H1 (cell line): ENCODE measurements at regions not wholly inside any gene's neighbourhood (a gene's known extent, or its start where the extent isn't known, plus 50 kb on each side); places are given as distances from the start of the nearest gene placed in this dataset.
A peak's percentile ranks its signal among the peaks of the same experiment; 100 is the strongest.

Experiments
- CTCF ChIA-PET: fragments of 300-600 bp; sonication (Branson Sonifier 250); formaldehyde crosslinking; loops from one replicate; lab custom pipeline; 2021; ENCODE audit not compliant: partially characterized antibody; lab: Charles Lee
- POLR2A ChIA-PET: fragments of 300-600 bp; sonication (Branson Sonifier 250); formaldehyde crosslinking; loops from one replicate; lab custom pipeline; 2021; ENCODE audit warnings: inconsistent platforms; ENCODE audit not compliant: partially characterized antibody; lab: Charles Lee
- DNase-seq, 2 experiments: peaks; one replicate each; pipeline versions ENCODE4 v3.0.0 to v3.0.0-alpha.2; 2010 to 2022; ENCODE audit warnings: low spot score in 2 of 2, low read depth in 1 of 2, mixed read lengths in 1 of 2
- FAIRE-seq: peaks from 2 replicates; lab custom pipeline; 2011; peaks lifted over from hg19 to GRCh38; lab: Jason Lieb, UNC
- H2AFZ ChIP-seq: 2 replicates; pipeline ENCODE4 v1.8.1; 2012; ENCODE audit warnings: low read length, inconsistent platforms
- H2AK5ac ChIP-seq: 2 replicates; pipeline ENCODE4 v1.6.1; 2013; ENCODE audit warnings: low read depth, low read length
- H2BK120ac ChIP-seq: replicated peaks from 2 replicates; pipeline ENCODE3; 2013; ENCODE audit warnings: low read depth, low read length, inconsistent platforms
- H2BK12ac ChIP-seq: 2 replicates; pipeline ENCODE4 v1.6.1; 2013; ENCODE audit warnings: low read depth, low read length
- H2BK15ac ChIP-seq: 2 replicates; pipeline ENCODE4 v1.6.1; 2013; ENCODE audit warnings: low read length
- H2BK20ac ChIP-seq: 2 replicates; pipeline ENCODE4 v1.6.1; 2013; ENCODE audit warnings: low read length
- H2BK5ac ChIP-seq: 2 replicates; pipeline ENCODE4 v1.6.1; 2013; ENCODE audit warnings: low read depth, low read length
- H3K14ac ChIP-seq: 2 replicates; pipeline ENCODE4 v1.6.1; 2013; ENCODE audit warnings: inconsistent platforms; ENCODE audit not compliant: insufficient read length
- H3K18ac ChIP-seq: 2 replicates; pipeline ENCODE4 v1.6.1; 2013; ENCODE audit warnings: low read length; ENCODE audit errors: extremely low read depth
- H3K23ac ChIP-seq: 2 replicates; pipeline ENCODE4 v1.6.1; 2013; ENCODE audit warnings: inconsistent platforms; ENCODE audit not compliant: insufficient read length
- H3K23me2 ChIP-seq: 2 replicates; pipeline ENCODE4 v1.6.1; 2013; ENCODE audit warnings: low read depth, low read length
- H3K27ac ChIP-seq: 2 replicates; pipeline ENCODE4 v1.6.1; 2011; ENCODE audit warnings: low read depth, low read length, inconsistent platforms
- H3K27me3 ChIP-seq, 4 experiments: replicated peaks in 1 of 4; 1 replicate in 1 of 4; 2 replicates in 3 of 4; pipeline versions ENCODE4 v1.6.1 to v1.8.1; 2011 to 2013; ENCODE audit warnings: low read length in 3 of 4, mild to moderate bottlenecking in 3 of 4, inconsistent platforms in 2 of 4, mixed read lengths in 2 of 4, moderate library complexity in 1 of 4; ENCODE audit not compliant: control insufficient read depth in 3 of 4, insufficient read depth in 3 of 4; ENCODE audit errors: extremely low read depth in 1 of 4
- H3K36me3 ChIP-seq, 4 experiments: 2 replicates each; pipeline versions ENCODE4 v1.6.1 to v1.8.1; 2011 to 2013; ENCODE audit warnings: mild to moderate bottlenecking in 4 of 4, low read length in 3 of 4, moderate library complexity in 2 of 4, control low read depth in 1 of 4, inconsistent platforms in 1 of 4; ENCODE audit not compliant: insufficient read depth in 4 of 4, control insufficient read depth in 2 of 4
- H3K4ac ChIP-seq: replicated peaks from 2 replicates; pipeline ENCODE3; 2013; ENCODE audit warnings: low read length, low read depth, mixed read lengths, inconsistent platforms; ENCODE audit not compliant: insufficient read length
- H3K4me1 ChIP-seq, 4 experiments: replicated peaks in 1 of 4; 1 replicate in 1 of 4; 2 replicates in 3 of 4; pipeline versions ENCODE4 v1.6.1 to v1.8.1; 2011 to 2013; ENCODE audit warnings: low read length in 3 of 4, inconsistent platforms in 2 of 4, mixed read lengths in 1 of 4; ENCODE audit not compliant: insufficient read depth in 4 of 4, control insufficient read depth in 3 of 4
- H3K4me2 ChIP-seq, 2 experiments: 2 replicates each; pipeline versions ENCODE4 v1.6.1 to v1.8.1; 2011 to 2013; ENCODE audit warnings: low read depth in 2 of 2, low read length in 2 of 2, control low read depth in 1 of 2, inconsistent platforms in 1 of 2, mild to moderate bottlenecking in 1 of 2; ENCODE audit not compliant: insufficient read depth in 1 of 2
- H3K4me3 ChIP-seq, 4 experiments: fragments of 200-600, 300-600 bp in 1 of 4; sonication (generic), shearing (Covaris generic), sonication (Bioruptor Twin) in 1 of 4; 2 replicates each; pipeline versions ENCODE4 v1.5.1 to v1.8.1; 2011 to 2016; ENCODE audit warnings: low read length in 4 of 4, low read depth in 3 of 4, control low read depth in 2 of 4, inconsistent platforms in 2 of 4, mild to moderate bottlenecking in 2 of 4, mixed read lengths in 1 of 4, moderate library complexity in 1 of 4; ENCODE audit not compliant: insufficient read depth in 2 of 4; ENCODE audit errors: extremely low read depth in 1 of 4
- H3K56ac ChIP-seq: replicated peaks from 2 replicates; pipeline ENCODE3; 2013; ENCODE audit warnings: low read depth, mild to moderate bottlenecking, mixed read lengths, low read length, inconsistent platforms; ENCODE audit not compliant: insufficient read length
- H3K79me1 ChIP-seq: 2 replicates; pipeline ENCODE4 v1.6.1; 2013; ENCODE audit warnings: low read depth, low read length, control low read depth
- H3K79me2 ChIP-seq, 2 experiments: 2 replicates each; pipeline versions ENCODE4 v1.6.1 to v1.8.1; 2012 to 2013; ENCODE audit warnings: low read length in 2 of 2, mild to moderate bottlenecking in 2 of 2, inconsistent platforms in 1 of 2; ENCODE audit not compliant: insufficient read depth in 2 of 2, control insufficient read depth in 1 of 2
- H3K9ac ChIP-seq, 4 experiments: replicated peaks in 1 of 4; 1 replicate in 1 of 4; 2 replicates in 3 of 4; pipeline versions ENCODE4 v1.6.1 to v1.8.1; 2011 to 2013; ENCODE audit warnings: low read depth in 3 of 4, low read length in 3 of 4, control low read depth in 2 of 4, mild to moderate bottlenecking in 2 of 4, moderate library complexity in 2 of 4, inconsistent platforms in 1 of 4; ENCODE audit errors: extremely low read depth in 1 of 4
- H3K9me3 ChIP-seq, 2 experiments: 2 replicates each; pipeline versions ENCODE4 v1.6.1 to v1.8.1; 2012 to 2013; ENCODE audit warnings: mild to moderate bottlenecking in 2 of 2, moderate library complexity in 2 of 2, control low read depth in 1 of 2, inconsistent platforms in 1 of 2, low read depth in 1 of 2, low read length in 1 of 2, mixed read lengths in 1 of 2; ENCODE audit not compliant: insufficient read depth in 2 of 2
- H4K20me1 ChIP-seq, 2 experiments: replicated peaks in 1 of 2; 2 replicates each; pipeline versions ENCODE3 to v1.8.1; 2011 to 2013; ENCODE audit warnings: inconsistent platforms in 2 of 2, low read length in 2 of 2, mild to moderate bottlenecking in 1 of 2; ENCODE audit not compliant: insufficient read depth in 2 of 2, control insufficient read depth in 1 of 2
- H4K5ac ChIP-seq: 2 replicates; pipeline ENCODE4 v1.6.1; 2013; ENCODE audit warnings: low read length, low read depth, mixed read lengths, inconsistent platforms; ENCODE audit not compliant: insufficient read length
- H4K8ac ChIP-seq: 2 replicates; pipeline ENCODE4 v1.8.0; 2013; ENCODE audit warnings: mild to moderate bottlenecking, moderate library complexity, low read length, inconsistent platforms; ENCODE audit not compliant: insufficient read depth; ENCODE audit errors: extremely low read depth
- H4K91ac ChIP-seq: replicated peaks from 2 replicates; pipeline ENCODE3; 2013; ENCODE audit warnings: low read length, mixed read lengths, inconsistent platforms; ENCODE audit not compliant: insufficient read length
- ATF3 ChIP-seq: IDR thresholded peaks from 2 replicates; pipeline ENCODE4 v1.6.1; 2011; ENCODE audit warnings: low read depth, mild to moderate bottlenecking, low read length; ENCODE audit not compliant: insufficient read depth
- CHD1 ChIP-seq: IDR thresholded peaks from 2 replicates; pipeline ENCODE4 v1.6.1; 2012; ENCODE audit warnings: low read depth, low read length, improper control_type of control experiment
- CTCF ChIP-seq, 3 experiments: IDR thresholded peaks; 1 replicate in 2 of 3; 2 replicates in 1 of 3; pipeline versions ENCODE4 v1.5.1 to v1.6.1; 2011; ENCODE audit warnings: low read length in 3 of 3, mild to moderate bottlenecking in 3 of 3, inconsistent platforms in 2 of 3, low read depth in 1 of 3, moderate library complexity in 1 of 3; ENCODE audit not compliant: insufficient read depth in 1 of 3; ENCODE audit errors: control extremely low read depth in 1 of 3
- JUN ChIP-seq: IDR thresholded peaks from 2 replicates; pipeline ENCODE4 v1.6.1; 2011; ENCODE audit warnings: low read depth, mild to moderate bottlenecking, improper control_type of control experiment, low read length
- KDM4A ChIP-seq: IDR thresholded peaks from one replicate; pipeline ENCODE4 v1.7.1; 2012; ENCODE audit warnings: low read depth, mild to moderate bottlenecking, moderate library complexity, low read length, inconsistent platforms; ENCODE audit not compliant: severe bottlenecking
- KDM5A ChIP-seq: fragments of 200-600 bp; IDR thresholded peaks from 2 replicates; pipeline ENCODE4 v1.7.1; 2012; ENCODE audit warnings: mild to moderate bottlenecking, low read length, inconsistent platforms, mixed read lengths
- SAP30 ChIP-seq: fragments of 300-600 bp; sonication (generic); IDR thresholded peaks from 2 replicates; pipeline ENCODE4 v1.7.1; 2012; ENCODE audit warnings: low read length, moderate library complexity, mild to moderate bottlenecking, inconsistent platforms; ENCODE audit not compliant: insufficient read depth, insufficient replicate concordance
- SIX5 ChIP-seq: IDR thresholded peaks from 2 replicates; pipeline ENCODE4 v1.6.1; 2011; ENCODE audit warnings: mild to moderate bottlenecking, low read depth, low read length
- SP1 ChIP-seq: IDR thresholded peaks from 2 replicates; pipeline ENCODE4 v1.6.1; 2011; ENCODE audit warnings: low read depth, low read length
- TAF7 ChIP-seq: optimal IDR thresholded peaks from 2 replicates; pipeline ENCODE3; 2011; ENCODE audit warnings: low read depth, mild to moderate bottlenecking, inconsistent platforms, low read length, moderate library complexity, borderline replicate concordance
- TCF12 ChIP-seq: IDR thresholded peaks from 2 replicates; pipeline ENCODE4 v1.6.1; 2011; ENCODE audit warnings: low read depth, mild to moderate bottlenecking, low read length
- WGBS, 2 experiments: shearing (Covaris generic) in 1 of 2; methylation state at CpG; one replicate each; pipeline versions ENCODE4 v1.1.6 to v1.1.7; 2013 to 2015; ENCODE audit warnings: low lambda C conversion rate in 2 of 2, mixed read lengths in 2 of 2, inconsistent platforms in 1 of 2, low coverage in 1 of 2, missing lambda C conversion rate in 1 of 2; ENCODE audit not compliant: insufficient replicate concordance in 2 of 2, insufficient coverage in 1 of 2, insufficient read length in 1 of 2; ENCODE audit errors: extremely low coverage in 1 of 2, missing lambda C conversion rate in 1 of 2; 5-methylcytosine and 5-hydroxymethylcytosine counted together

GRCh38 chr15:83380682-83381081 is 66.5 kb upstream of the SH3GL3 start:
- H3K4me3 ChIP-seq = no peak overlapping the region
- peaks cover 3 to 12% (median 10%) of the 10 kb centered on the region in 4 experiments for H3K4me1 ChIP-seq
- FAIRE-seq (no peak), DNase-seq (no peak)
- ChIA-PET CTCF (interaction anchor here (0.7 to 3.5 kb wide), 9 partner anchors 8 to 462 kb away, joined by 3 to 18 read pairs (median 3); no protein-coding TSS in a partner anchor), POLR2A (no interaction called here)
- WGBS, 2 experiments = 78% methylated on average over 4 of the region's 4 CpGs; no CpG with 5 or more reads in 1 of the 2 experiments
- no peak overlapping the region for H2BK120ac ChIP-seq
- H3K79me2 ChIP-seq = no peaks in the 10 kb centered on the region
- H4K91ac ChIP-seq = no peak overlapping the region
- 0 out of 2 replicates have a peak overlapping the region, but pooled peaks have one; percentile 55 for H2BK12ac ChIP-seq
- H3K27me3 ChIP-seq = peaks cover 0 to 25% (median 18%) of the 10 kb centered on the region in 4 experiments; a peak in 6 of 7 replicates
- H3K23ac ChIP-seq = no peak overlapping the region
- H4K8ac ChIP-seq = no peak overlapping the region
- no peak overlapping the region for H2AFZ ChIP-seq
- no peak overlapping the region for H3K56ac ChIP-seq
- no peaks in the 10 kb centered on the region for H4K20me1 ChIP-seq
- H2BK5ac ChIP-seq = no peak overlapping the region; the same call in 1 of the 2 replicates
- H3K14ac ChIP-seq = no peak overlapping the region
- H3K4ac ChIP-seq = no peak overlapping the region
- no peak overlapping the region for H2BK15ac ChIP-seq
- no peak overlapping the region for H4K5ac ChIP-seq
- no peak overlapping the region for H3K27ac ChIP-seq
- peak overlapping the region; percentile 94; the same call in 1 of the 2 replicates for H2BK20ac ChIP-seq
- no peaks in the 10 kb centered on the region for H3K9me3 ChIP-seq
- H3K9ac ChIP-seq = no peak overlapping the region
- no peak overlapping the region for H3K4me2 ChIP-seq
- no peaks in the 10 kb centered on the region for H3K79me1 ChIP-seq
- H2AK5ac ChIP-seq = no peak overlapping the region
- no peaks in the 10 kb centered on the region; the same call in 1 of the 2 replicates for H3K23me2 ChIP-seq
- no peak overlapping the region; the same call in 1 of the 2 replicates for H3K18ac ChIP-seq
- no peaks in the 10 kb centered on the region for H3K36me3 ChIP-seq
- TF ChIP-seq KDM5A = no peak
- no peak for TF ChIP-seq SAP30
- TF ChIP-seq ATF3 = no peak
- TF ChIP-seq SP1 = no peak
- TF ChIP-seq SIX5 = no peak
- no peak for TF ChIP-seq JUN
- no peak for TF ChIP-seq TCF12
- no peak for TF ChIP-seq CHD1
- peak in 2 of 3 experiments; percentile 19 to 25; a peak in 2 of 4 replicates for TF ChIP-seq CTCF (IDR thresholded peaks at IDR 0.05; ENCODE audit: control extremely low read depth in 1 of 3, insufficient read depth in 1 of 3, low read depth in 1 of 3, low read length in 3 of 3)
- TF ChIP-seq TAF7 = no peak
- no peak for TF ChIP-seq KDM4A
